ENCODE measurements at regions not wholly inside any gene's neighbourhood (a gene's known extent, or its start where the extent isn't known, plus 50 kb on each side); places are given as distances from the start of the nearest gene placed in this dataset.

DNA sequence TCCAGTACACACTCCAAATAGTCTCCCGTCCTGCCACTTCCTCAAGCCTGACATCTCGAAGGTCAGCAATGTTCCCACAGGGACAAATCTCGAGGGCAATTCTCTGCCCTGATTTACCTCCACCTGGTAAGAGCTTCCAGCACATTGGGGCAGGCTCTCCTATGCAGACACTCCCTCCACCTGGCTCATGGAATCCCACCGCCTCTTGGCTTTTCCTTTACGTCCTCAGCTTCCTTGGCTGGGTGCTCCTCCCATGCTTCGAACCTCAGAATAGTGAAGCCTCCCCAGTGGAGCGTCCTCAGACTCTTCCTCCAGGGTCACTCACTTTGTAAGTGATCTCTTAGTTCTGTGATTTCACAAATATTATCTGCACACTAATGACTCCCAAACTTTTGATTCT is 205.2 kb upstream of the ECI2 start:
- TF ChIP-seq POLR2AphosphoS5 (IDR thresholded peaks at IDR 0.05; ENCODE audit: low read depth, low read length): no peak
- no peak for TF ChIP-seq POLR2A (IDR thresholded peaks at IDR 0.05; ENCODE audit: low read depth, low read length)
- TF ChIP-seq POU2F2 (IDR thresholded peaks at IDR 0.05; ENCODE audit: low read depth, low read length): no peak

Measured in GM12891 (cell line).